ENCODE measurements at regions not wholly inside any gene's neighbourhood (a gene's known extent, or its start where the extent isn't known, plus 50 kb on each side); places are given as distances from the start of the nearest gene placed in this dataset.

DNA sequence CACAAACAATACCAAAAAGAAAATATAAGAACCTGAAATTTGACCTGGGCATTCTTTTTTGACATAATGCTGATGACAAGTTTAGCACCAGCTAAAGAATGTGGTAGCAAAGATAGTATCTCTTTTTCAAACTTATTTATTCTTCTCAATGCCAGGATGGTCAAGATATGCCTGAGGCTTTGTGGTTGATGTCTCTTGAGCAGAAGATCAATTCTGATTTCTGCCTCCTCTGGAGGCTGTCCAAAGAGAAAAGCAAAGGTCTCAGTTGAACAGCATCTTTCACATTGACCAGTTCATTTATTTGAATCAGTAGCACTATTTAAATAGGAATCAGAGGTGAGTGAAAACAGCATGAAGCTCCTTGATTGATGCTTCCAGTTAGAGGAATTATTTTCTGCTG lies 588.2 kb downstream of the HTR1A start:
- Histone ChIP-seq H3K9me3 (no peaks in the 10 kb centered on the region), H3K36me3 (ENCODE audit: control insufficient read depth, insufficient read depth, low read length) (no peaks in the 10 kb centered on the region), H3K4me1 (no peaks in the 10 kb centered on the region), H3K4me3 (ENCODE audit: low read depth, low read length) (no peak overlapping the region), H3K27me3 (replicated peaks; ENCODE audit: control insufficient read depth, insufficient read depth, low read length) (no peaks in the 10 kb centered on the region)
- no peaks in the 10 kb centered on the region for H3K36me3 Mint-ChIP-seq (ENCODE audit: insufficient read depth, unreplicated experiment)
- DNase-seq = no peak
- peaks cover 11% of the 10 kb centered on the region for H3K27me3 Mint-ChIP-seq (ENCODE audit: insufficient read depth, unreplicated experiment)
- ChIA-PET CTCF (no interaction called here), POLR2A (no interaction called here)
- no peaks in the 10 kb centered on the region for H3K4me1 Mint-ChIP-seq (ENCODE audit: low read depth, unreplicated experiment)
- no TSS peak for BruUV-seq (replicated peaks)
- no peaks in the 10 kb centered on the region for H3K9me3 Mint-ChIP-seq (ENCODE audit: unreplicated experiment)
- no peak overlapping the region for H3K4me3 Mint-ChIP-seq (ENCODE audit: unreplicated experiment)
- TF ChIP-seq, protein P1, sequence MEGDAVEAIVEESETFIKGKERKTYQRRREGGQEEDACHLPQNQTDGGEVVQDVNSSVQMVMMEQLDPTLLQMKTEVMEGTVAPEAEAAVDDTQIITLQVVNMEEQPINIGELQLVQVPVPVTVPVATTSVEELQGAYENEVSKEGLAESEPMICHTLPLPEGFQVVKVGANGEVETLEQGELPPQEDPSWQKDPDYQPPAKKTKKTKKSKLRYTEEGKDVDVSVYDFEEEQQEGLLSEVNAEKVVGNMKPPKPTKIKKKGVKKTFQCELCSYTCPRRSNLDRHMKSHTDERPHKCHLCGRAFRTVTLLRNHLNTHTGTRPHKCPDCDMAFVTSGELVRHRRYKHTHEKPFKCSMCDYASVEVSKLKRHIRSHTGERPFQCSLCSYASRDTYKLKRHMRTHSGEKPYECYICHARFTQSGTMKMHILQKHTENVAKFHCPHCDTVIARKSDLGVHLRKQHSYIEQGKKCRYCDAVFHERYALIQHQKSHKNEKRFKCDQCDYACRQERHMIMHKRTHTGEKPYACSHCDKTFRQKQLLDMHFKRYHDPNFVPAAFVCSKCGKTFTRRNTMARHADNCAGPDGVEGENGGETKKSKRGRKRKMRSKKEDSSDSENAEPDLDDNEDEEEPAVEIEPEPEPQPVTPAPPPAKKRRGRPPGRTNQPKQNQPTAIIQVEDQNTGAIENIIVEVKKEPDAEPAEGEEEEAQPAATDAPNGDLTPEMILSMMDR (IDR thresholded peaks at IDR 0.05; ENCODE audit: insufficient read depth in 1 of 2, low read depth in 1 of 2, low read length in 1 of 2, severe bottlenecking in 1 of 2, unreplicated experiment in 1 of 2) = no peak
- no peak overlapping the region for H3K27ac Mint-ChIP-seq (ENCODE audit: unreplicated experiment)
- intact Hi-C loops (cut with micrococcal nuclease; ENCODE audit: unreplicated experiment) = no loop called here

DNA sequence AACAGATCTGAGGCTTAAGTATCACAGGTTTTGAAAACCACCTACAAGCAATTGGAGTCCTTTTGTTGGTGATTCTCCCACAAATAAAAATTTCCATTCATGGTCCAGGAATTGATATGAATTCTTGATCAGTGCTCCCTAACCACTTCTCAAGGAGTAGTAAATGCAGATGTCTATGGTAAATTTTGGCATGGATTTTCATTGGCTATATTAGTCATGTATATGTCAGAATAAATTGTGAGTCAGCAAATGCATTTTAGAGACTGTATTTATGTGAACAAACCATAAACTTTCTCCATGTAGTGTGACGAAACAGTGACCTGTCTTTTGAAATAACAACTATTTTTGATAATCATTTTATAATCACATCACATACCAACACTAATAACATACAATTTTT lies 611.1 kb downstream of the HTR1A start:
- BruUV-seq (replicated peaks) = no TSS peak
- Histone ChIP-seq H3K36me3 (ENCODE audit: control insufficient read depth, insufficient read depth, low read length) (no peaks in the 10 kb centered on the region), H3K4me3 (ENCODE audit: low read depth, low read length) (no peak overlapping the region), H3K9me3 (no peaks in the 10 kb centered on the region), H3K27me3 (replicated peaks; ENCODE audit: control insufficient read depth, insufficient read depth, low read length) (no peaks in the 10 kb centered on the region), H3K4me1 (no peaks in the 10 kb centered on the region)
- Mint-ChIP-seq H3K27ac (ENCODE audit: unreplicated experiment) (no peak overlapping the region), H3K4me1 (ENCODE audit: low read depth, unreplicated experiment) (no peaks in the 10 kb centered on the region), H3K9me3 (ENCODE audit: unreplicated experiment) (no peaks in the 10 kb centered on the region), H3K27me3 (ENCODE audit: insufficient read depth, unreplicated experiment) (no peaks in the 10 kb centered on the region), H3K36me3 (ENCODE audit: insufficient read depth, unreplicated experiment) (no peaks in the 10 kb centered on the region), H3K4me3 (ENCODE audit: unreplicated experiment) (no peak overlapping the region)
- DNase-seq = no peak
- TF ChIP-seq, protein P1 (IDR thresholded peaks at IDR 0.05; ENCODE audit: insufficient read depth in 1 of 2, low read depth in 1 of 2, low read length in 1 of 2, severe bottlenecking in 1 of 2, unreplicated experiment in 1 of 2) = no peak
- intact Hi-C loops (cut with micrococcal nuclease; ENCODE audit: unreplicated experiment) = no loop called here
- CTCF ChIA-PET = no interaction called here
- POLR2A ChIA-PET = no interaction called here

DNA sequence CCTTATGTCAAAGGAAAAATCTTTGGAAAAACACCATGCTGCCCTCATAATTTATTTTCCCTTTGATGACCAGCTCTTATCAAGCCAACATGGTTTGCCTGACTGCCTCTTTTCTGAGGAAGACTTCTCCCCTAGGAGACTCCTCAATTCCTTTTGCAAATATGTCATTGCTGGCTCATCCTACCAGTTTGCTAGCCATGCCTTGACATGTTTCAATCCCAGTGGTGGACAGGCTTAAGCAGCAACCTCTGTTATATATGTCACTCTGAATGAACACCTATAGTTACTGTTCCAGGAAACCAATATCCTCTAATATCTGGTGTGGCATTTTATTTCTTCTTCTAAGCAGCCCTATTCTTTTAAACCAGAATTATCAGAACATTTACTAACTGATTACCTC lies 615.8 kb downstream of the HTR1A start:
- Mint-ChIP-seq H3K27ac (ENCODE audit: unreplicated experiment) (no peak overlapping the region), H3K36me3 (ENCODE audit: insufficient read depth, unreplicated experiment) (no peaks in the 10 kb centered on the region), H3K9me3 (ENCODE audit: unreplicated experiment) (no peaks in the 10 kb centered on the region), H3K4me1 (ENCODE audit: low read depth, unreplicated experiment) (no peaks in the 10 kb centered on the region), H3K4me3 (ENCODE audit: unreplicated experiment) (no peak overlapping the region), H3K27me3 (ENCODE audit: insufficient read depth, unreplicated experiment) (no peaks in the 10 kb centered on the region)
- CTCF ChIA-PET = no interaction called here
- DNase-seq = no peak
- POLR2A ChIA-PET = no interaction called here
- intact Hi-C loops (cut with micrococcal nuclease; ENCODE audit: unreplicated experiment) = no loop called here
- Histone ChIP-seq H3K4me3 (ENCODE audit: low read depth, low read length) (no peak overlapping the region), H3K27me3 (replicated peaks; ENCODE audit: control insufficient read depth, insufficient read depth, low read length) (no peaks in the 10 kb centered on the region), H3K4me1 (0 out of 2 replicates have a peak, but pooled peaks cover 6% of the 10 kb centered on the region), H3K9me3 (no peaks in the 10 kb centered on the region; the same call in 1 of the 2 replicates), H3K36me3 (ENCODE audit: control insufficient read depth, insufficient read depth, low read length) (no peaks in the 10 kb centered on the region)
- TF ChIP-seq, protein P1 (IDR thresholded peaks at IDR 0.05; ENCODE audit: insufficient read depth in 1 of 2, low read depth in 1 of 2, low read length in 1 of 2, severe bottlenecking in 1 of 2, unreplicated experiment in 1 of 2) = no peak
- BruUV-seq (replicated peaks) = no TSS peak
